OCI-LY7 (cell line): ENCODE measurements at regions not wholly inside any gene's neighbourhood (a gene's known extent, or its start where the extent isn't known, plus 50 kb on each side); places are given as distances from the start of the nearest gene placed in this dataset.

Experiments
- BruUV-seq: library from RNA; stranded (reverse); fragments of 400-500 nt; replicated peaks from 2 replicates; lab custom pipeline; 2021; lab: Mats Ljungman, UMichigan
- CTCF ChIA-PET: fragments of 300-600 bp; sonication (Branson Sonifier 250); formaldehyde crosslinking; loops from one replicate; lab custom pipeline; 2022; ENCODE audit warnings: antibody characterized with exemption; ENCODE audit not compliant: unreplicated experiment; lab: Charles Lee
- POLR2A ChIA-PET: fragments of 300-600 bp; sonication (Branson Sonifier 250); formaldehyde crosslinking; loops from one replicate; lab custom pipeline; 2022; ENCODE audit warnings: antibody characterized with exemption; lab: Charles Lee
- DNase-seq: peaks from one replicate; pipeline ENCODE4 v3.0.0-alpha.2; 2015; ENCODE audit warnings: low spot score
- H2AFZ ChIP-seq: fragments of 200-600 bp; sonication (generic), shearing (Covaris generic); 2 replicates; pipeline ENCODE4 v1.6.1; 2014; ENCODE audit warnings: mild to moderate bottlenecking, antibody characterized with exemption, low read length, moderate library complexity
- H3K27ac ChIP-seq: fragments of 200-600 bp; sonication (generic); 2 replicates; pipeline ENCODE4 v1.5.1; 2014; ENCODE audit warnings: mixed run types, low read depth, mild to moderate bottlenecking, moderate library complexity, low read length, inconsistent platforms; ENCODE audit not compliant: poor library complexity, severe bottlenecking
- H3K36me3 ChIP-seq: fragments of 200-600 bp; sonication (generic); 2 replicates; pipeline ENCODE4 v1.6.1; 2014; ENCODE audit warnings: mild to moderate bottlenecking, antibody characterized with exemption, low read length, moderate library complexity, mixed read lengths; ENCODE audit not compliant: insufficient read depth
- H3K4me1 ChIP-seq: fragments of 200-600 bp; sonication (generic); 2 replicates; pipeline ENCODE4 v1.5.1; 2014; ENCODE audit warnings: mild to moderate bottlenecking, low read length; ENCODE audit not compliant: insufficient read depth, poor library complexity, severe bottlenecking
- H3K4me2 ChIP-seq: fragments of 200-600 bp; sonication (generic); 2 replicates; pipeline ENCODE4 v1.6.1; 2014; ENCODE audit warnings: mild to moderate bottlenecking, low read length
- H3K4me3 ChIP-seq: fragments of 200-600 bp; sonication (generic); 2 replicates; pipeline ENCODE4 v1.5.1; 2014; ENCODE audit warnings: mild to moderate bottlenecking, low read depth, low read length; ENCODE audit not compliant: poor library complexity, severe bottlenecking
- H3K79me2 ChIP-seq: fragments of 200-600 bp; sonication (generic); 2 replicates; pipeline ENCODE4 v1.6.1; 2016; ENCODE audit warnings: low read depth, mild to moderate bottlenecking, low read length, moderate library complexity, mixed read lengths; ENCODE audit not compliant: insufficient read depth
- H3K9me2 ChIP-seq: fragments of 200-600 bp; sonication (generic); 2 replicates; pipeline ENCODE4 v1.6.1; 2016; ENCODE audit warnings: mild to moderate bottlenecking, low read length, mixed read lengths; ENCODE audit not compliant: insufficient read depth
- H3K9me3 ChIP-seq: fragments of 200-600 bp; sonication (generic); 2 replicates; pipeline ENCODE4 v1.6.1; 2014; ENCODE audit warnings: mild to moderate bottlenecking, mixed run types, low read length, mixed read lengths
- H4K20me1 ChIP-seq: fragments of 200-600 bp; sonication (generic); 2 replicates; pipeline ENCODE4 v1.6.1; 2014; ENCODE audit warnings: mild to moderate bottlenecking, antibody characterized with exemption, low read length, moderate library complexity, mixed read lengths; ENCODE audit not compliant: insufficient read depth
- CTCF ChIP-seq: fragments of 200-600 bp; sonication (generic); conservative IDR thresholded peaks from 2 replicates; pipeline ENCODE4 v1.5.1; 2014; ENCODE audit warnings: mild to moderate bottlenecking, antibody characterized with exemption, low read length, moderate library complexity, mixed read lengths
- EZH2phosphoT487 ChIP-seq: fragments of 200-600 bp; sonication (generic); IDR thresholded peaks from 2 replicates; pipeline ENCODE4 v1.6.1; 2018; ENCODE audit warnings: low read depth, borderline replicate concordance, mild to moderate bottlenecking, mixed run types, antibody characterized with exemption, low read length, moderate library complexity, mixed read lengths
- intact Hi-C: fragments of 100-400 bp; cut with micrococcal nuclease; formaldehyde crosslinking; loops from one replicate; pipeline ENCODE4 v1.10.0; 2022; ENCODE audit not compliant: unreplicated experiment

GRCh38 chrX:94612140-94612539 is 938.1 kb downstream of the FAM133A start:
- Histone ChIP-seq H2AFZ (no peak overlapping the region), H3K9me2 (no peaks in the 10 kb centered on the region), H3K4me3 (no peak overlapping the region), H3K27ac (no peak overlapping the region), H3K79me2 (no peaks in the 10 kb centered on the region), H3K4me2 (no peak overlapping the region), H3K36me3 (no peaks in the 10 kb centered on the region), H3K9me3 (no peaks in the 10 kb centered on the region), H4K20me1 (no peaks in the 10 kb centered on the region), H3K4me1 (no peaks in the 10 kb centered on the region)
- no TSS peak for BruUV-seq
- TF ChIP-seq CTCF, result no peak
- no peak for TF ChIP-seq EZH2phosphoT487
- intact Hi-C loops, result no loop called here
- CTCF ChIA-PET, result no interaction called here
- no peak for DNase-seq
- POLR2A ChIA-PET, result interaction anchor here (0.6 kb wide), 1 partner anchor 1962 kb away, joined by 3 read pairs; no protein-coding TSS in a partner anchor

GRCh38 chrX:94633237-94633636 is 959.2 kb downstream of the FAM133A start:
- Histone ChIP-seq H2AFZ (no peak overlapping the region), H3K9me3 (no peaks in the 10 kb centered on the region), H3K4me1 (no peaks in the 10 kb centered on the region), H3K9me2 (no peaks in the 10 kb centered on the region), H3K79me2 (no peaks in the 10 kb centered on the region), H3K4me2 (no peak overlapping the region), H3K36me3 (no peaks in the 10 kb centered on the region), H3K27ac (no peak overlapping the region), H3K4me3 (no peak overlapping the region), H4K20me1 (no peaks in the 10 kb centered on the region)
- BruUV-seq, result no TSS peak
- no peak for TF ChIP-seq EZH2phosphoT487
- no peak for TF ChIP-seq CTCF
- ChIA-PET CTCF (no interaction called here), POLR2A (no interaction called here)
- DNase-seq, result no peak
- intact Hi-C loops, result no loop called here

- POLR2A ChIA-PET, result no interaction called here
- no peak overlapping the region for H3K4me2 ChIP-seq
- no peaks in the 10 kb centered on the region for H3K9me2 ChIP-seq
- H3K36me3 ChIP-seq, result no peaks in the 10 kb centered on the region
- no peak overlapping the region for H2AFZ ChIP-seq
- H4K20me1 ChIP-seq, result no peaks in the 10 kb centered on the region
- CTCF ChIA-PET, result no interaction called here
- H3K79me2 ChIP-seq, result no peaks in the 10 kb centered on the region
- TF ChIP-seq CTCF (no peak), EZH2phosphoT487 (no peak)
- H3K4me1 ChIP-seq, result no peaks in the 10 kb centered on the region
- H3K4me3 ChIP-seq, result no peak overlapping the region
- DNase-seq, result no peak
- intact Hi-C loops, result no loop called here
- no peaks in the 10 kb centered on the region for H3K9me3 ChIP-seq
- BruUV-seq, result no TSS peak
- H3K27ac ChIP-seq, result no peak overlapping the region
Measured at GRCh38 chrX:94635003-94635402, 961.0 kb downstream of the FAM133A start.
